Activated CD8-positive, alpha-beta T cell treated with anti-CD3 and anti-CD28 coated beads for 36 hours (primary cell): ENCODE measurements at regions not wholly inside any gene's neighbourhood (a gene's known extent, or its start where the extent isn't known, plus 50 kb on each side); places are given as distances from the start of the nearest gene placed in this dataset.
"Not testable (repeated sequence)": the region's sequence is repeated elsewhere in the genome, so short reads cannot be mapped to it uniquely, and the experiment has no call there.

Experiments used
- ATAC-seq: fragments of 200-7000 bp; cut with Tn5 transposase; one replicate; pipeline ENCODE4 v1.10.0; 2021; ENCODE audit warnings: mild to moderate bottlenecking, moderate library complexity
- CTCF ChIA-PET: fragments of 350-600 bp; sonication (Branson Sonifier 250); formaldehyde crosslinking; loops from one replicate; lab custom pipeline; 2021; ENCODE audit warnings: antibody characterized with exemption; lab: Charles Lee
- POLR2A ChIA-PET: fragments of 350-600 bp; sonication (Branson Sonifier 250); formaldehyde crosslinking; loops from one replicate; lab custom pipeline; 2021; ENCODE audit warnings: antibody characterized with exemption; lab: Charles Lee
- DNase-seq: peaks from one replicate; pipeline ENCODE4 v3.0.0-alpha.2; 2020
- H3K27ac Mint-ChIP-seq: one replicate; pipeline ENCODE4 v1.8.0; 2021; ENCODE audit warnings: mild to moderate bottlenecking, mixed read lengths
- H3K27me3 Mint-ChIP-seq: one replicate; pipeline ENCODE4 v1.8.0; 2021; ENCODE audit warnings: mixed read lengths
- H3K36me3 Mint-ChIP-seq: one replicate; pipeline ENCODE4 v1.8.0; 2021; ENCODE audit warnings: low read depth, mixed read lengths
- H3K4me1 Mint-ChIP-seq: one replicate; pipeline ENCODE4 v1.8.0; 2021; ENCODE audit warnings: low read depth, mixed read lengths
- H3K4me3 Mint-ChIP-seq: one replicate; pipeline ENCODE4 v1.8.0; 2021; ENCODE audit warnings: mild to moderate bottlenecking, moderate library complexity, mixed read lengths
- H3K9me3 Mint-ChIP-seq: one replicate; pipeline ENCODE4 v1.8.0; 2021; ENCODE audit warnings: mixed read lengths
- CTCF ChIP-seq: fragments of 200-600 bp; IDR thresholded peaks from one replicate; pipeline ENCODE4 v1.8.0; 2022; ENCODE audit warnings: antibody characterized with exemption, mild to moderate bottlenecking
- intact Hi-C: fragments of 100-400 bp; cut with micrococcal nuclease; formaldehyde crosslinking; loops from one replicate; pipeline ENCODE4 v1.10.0; 2022

GRCh38 chr18:14189858-14190257 lies 57.6 kb upstream of the ZNF519 start:
- TF ChIP-seq CTCF, result no peak
- DNase-seq (peak; percentile 47), ATAC-seq (peak; percentile 67)
- peaks cover 17% of the 10 kb centered on the region for H3K4me1 Mint-ChIP-seq
- intact Hi-C loops, result no loop called here
- CTCF ChIA-PET, result interaction anchor here (0.8 to 1.6 kb wide), 2 partner anchors 10 to 366 kb away, joined by 3 to 8 read pairs; partner anchors contain the start of gene MC5R
- H3K9me3 Mint-ChIP-seq, result no peaks in the 10 kb centered on the region
- peak overlapping the region; percentile 38 for H3K27ac Mint-ChIP-seq
- no peak overlapping the region for H3K4me3 Mint-ChIP-seq
- H3K27me3 Mint-ChIP-seq, result no peaks in the 10 kb centered on the region
- no peaks in the 10 kb centered on the region for H3K36me3 Mint-ChIP-seq
- POLR2A ChIA-PET, result no interaction called here

- ATAC-seq, DNase-seq, intact Hi-C loops, POLR2A ChIA-PET, H3K27ac Mint-ChIP-seq, H3K27me3 Mint-ChIP-seq, H3K9me3 Mint-ChIP-seq, H3K4me3 Mint-ChIP-seq, H3K36me3 Mint-ChIP-seq: not testable (repeated sequence)
- H3K4me1 Mint-ChIP-seq, result peaks cover 17% of the 10 kb centered on the region
- CTCF ChIA-PET, result interaction anchor here (0.8 kb wide), 1 partner anchor 365 kb away, joined by 3 read pairs; the partner anchor contains the start of gene MC5R
These were observed 56.6 kb upstream of the ZNF519 start for GRCh38 chr18:14188751-14189406.
